ENCODE measurements at regions not wholly inside any gene's neighbourhood (a gene's known extent, or its start where the extent isn't known, plus 50 kb on each side); places are given as distances from the start of the nearest gene placed in this dataset.

GRCh38 chr6:104642871-104643270 lies 216.8 kb downstream of the HACE1 start:
- Histone ChIP-seq H3K27me3 (ENCODE audit: control insufficient read depth in 2 of 2, insufficient read depth in 1 of 2, low read length in 1 of 2) (no peaks in the 10 kb centered on the region), H3K36me3 (ENCODE audit: control insufficient read depth in 2 of 2, insufficient read depth in 2 of 2, low read length in 1 of 2) (no peaks in the 10 kb centered on the region), H3K4me1 (ENCODE audit: control insufficient read depth in 2 of 2, insufficient read depth in 2 of 2, low read length in 2 of 2) (peaks cover 0 to 4% of the 10 kb centered on the region in 2 donors), H3K4me3 (ENCODE audit: low read length in 2 of 2) (no peak overlapping the region), H3K9me3 (ENCODE audit: control insufficient read depth in 2 of 2, insufficient read depth in 1 of 2, low read length in 1 of 2) (no peaks in the 10 kb centered on the region), H3K27ac (ENCODE audit: low read depth in 1 of 2, low read length in 1 of 2) (no peak overlapping the region)
- DNase-seq (ENCODE audit: low read depth in 6 of 9, low spot score in 9 of 9) = no peak
- 93% methylated on average over 2 of the region's 2 CpGs for WGBS

GRCh38 chr6:104640761-104641160 lies 219.0 kb downstream of the HACE1 start:
- H3K4me3 ChIP-seq (ENCODE audit: low read length in 2 of 2) = no peak overlapping the region
- no peak overlapping the region for H3K27ac ChIP-seq (ENCODE audit: low read depth in 1 of 2, low read length in 1 of 2)
- 93% methylated on average over 6 of the region's 6 CpGs for WGBS
- H3K4me1 ChIP-seq (ENCODE audit: control insufficient read depth in 2 of 2, insufficient read depth in 2 of 2, low read length in 2 of 2) = peaks cover 0 to 4% of the 10 kb centered on the region in 2 donors
- H3K9me3 ChIP-seq (ENCODE audit: control insufficient read depth in 2 of 2, insufficient read depth in 1 of 2, low read length in 1 of 2) = no peaks in the 10 kb centered on the region
- no peaks in the 10 kb centered on the region for H3K27me3 ChIP-seq (ENCODE audit: control insufficient read depth in 2 of 2, insufficient read depth in 1 of 2, low read length in 1 of 2)
- H3K36me3 ChIP-seq (ENCODE audit: control insufficient read depth in 2 of 2, insufficient read depth in 2 of 2, low read length in 1 of 2) = no peaks in the 10 kb centered on the region
- no peak for DNase-seq (ENCODE audit: low read depth in 6 of 9, low spot score in 9 of 9)

DNA sequence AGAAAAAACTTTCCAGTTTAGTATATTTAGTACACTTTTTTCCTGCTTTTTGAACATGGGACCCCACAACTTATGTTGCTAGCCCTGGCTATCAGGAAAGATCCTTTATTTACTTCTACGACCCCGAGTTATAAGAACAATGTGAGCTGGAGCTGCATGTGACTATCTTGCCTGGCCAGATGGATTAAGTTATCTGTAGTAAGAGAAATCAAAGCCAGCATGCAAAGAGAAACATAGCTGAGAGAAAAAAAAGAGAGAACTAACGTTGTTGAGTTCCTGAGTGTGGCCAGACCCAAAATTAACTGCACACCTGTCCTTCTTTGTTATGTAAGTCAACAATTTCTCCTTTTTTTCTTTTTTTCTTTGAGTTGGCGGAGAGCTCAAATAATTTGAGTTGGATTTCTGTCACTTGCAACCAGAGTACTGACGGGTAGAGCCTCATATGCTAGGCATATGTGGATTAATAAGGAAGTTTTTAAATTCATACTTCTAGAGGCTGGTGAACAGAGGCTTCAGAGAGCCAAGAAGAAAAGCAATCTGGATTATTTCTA lies 219.5 kb downstream of the HACE1 start:
- no peak overlapping the region for H3K4me3 ChIP-seq (ENCODE audit: low read length in 2 of 2)
- no peaks in the 10 kb centered on the region for H3K27me3 ChIP-seq (ENCODE audit: control insufficient read depth in 2 of 2, insufficient read depth in 1 of 2, low read length in 1 of 2)
- 30% methylated on average over 5 of the region's 5 CpGs for WGBS
- no peak for DNase-seq (ENCODE audit: low read depth in 6 of 9, low spot score in 9 of 9)
- H3K27ac ChIP-seq (ENCODE audit: low read depth in 1 of 2, low read length in 1 of 2) = no peak overlapping the region
- H3K36me3 ChIP-seq (ENCODE audit: control insufficient read depth in 2 of 2, insufficient read depth in 2 of 2, low read length in 1 of 2) = no peaks in the 10 kb centered on the region
- peaks cover 0 to 4% of the 10 kb centered on the region in 2 donors for H3K4me1 ChIP-seq (ENCODE audit: control insufficient read depth in 2 of 2, insufficient read depth in 2 of 2, low read length in 2 of 2)
- H3K9me3 ChIP-seq (ENCODE audit: control insufficient read depth in 2 of 2, insufficient read depth in 1 of 2, low read length in 1 of 2) = no peaks in the 10 kb centered on the region

DNA sequence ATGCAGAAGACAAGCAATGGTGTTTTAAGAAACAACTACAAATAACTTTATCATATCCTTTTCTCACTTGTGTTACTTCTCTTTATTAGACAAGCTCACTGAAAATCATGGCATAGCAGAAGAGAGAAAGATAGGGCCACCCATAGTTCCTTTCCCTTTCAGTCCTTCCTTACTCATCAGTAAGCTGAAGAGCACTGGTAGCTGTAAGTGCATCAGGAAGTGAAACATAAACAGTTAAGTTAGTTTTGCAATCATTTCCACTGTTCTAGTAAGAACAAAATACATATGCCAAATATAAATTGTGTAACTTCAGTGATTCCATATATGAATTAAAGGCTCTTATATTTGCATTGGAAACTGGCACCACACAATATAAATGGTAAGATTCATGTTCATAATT lies 220.1 kb downstream of the HACE1 start:
- no peaks in the 10 kb centered on the region for H3K36me3 ChIP-seq (ENCODE audit: control insufficient read depth in 2 of 2, insufficient read depth in 2 of 2, low read length in 1 of 2)
- peaks cover 0 to 4% of the 10 kb centered on the region in 2 donors for H3K4me1 ChIP-seq (ENCODE audit: control insufficient read depth in 2 of 2, insufficient read depth in 2 of 2, low read length in 2 of 2)
- no peaks in the 10 kb centered on the region for H3K9me3 ChIP-seq (ENCODE audit: control insufficient read depth in 2 of 2, insufficient read depth in 1 of 2, low read length in 1 of 2)
- H3K4me3 ChIP-seq (ENCODE audit: low read length in 2 of 2) = no peak overlapping the region
- H3K27ac ChIP-seq (ENCODE audit: low read depth in 1 of 2, low read length in 1 of 2) = no peak overlapping the region
- no peaks in the 10 kb centered on the region for H3K27me3 ChIP-seq (ENCODE audit: control insufficient read depth in 2 of 2, insufficient read depth in 1 of 2, low read length in 1 of 2)
- peak in 1 of 9 donors; percentile 6 for DNase-seq (ENCODE audit: low read depth in 6 of 9, low spot score in 9 of 9)

DNA sequence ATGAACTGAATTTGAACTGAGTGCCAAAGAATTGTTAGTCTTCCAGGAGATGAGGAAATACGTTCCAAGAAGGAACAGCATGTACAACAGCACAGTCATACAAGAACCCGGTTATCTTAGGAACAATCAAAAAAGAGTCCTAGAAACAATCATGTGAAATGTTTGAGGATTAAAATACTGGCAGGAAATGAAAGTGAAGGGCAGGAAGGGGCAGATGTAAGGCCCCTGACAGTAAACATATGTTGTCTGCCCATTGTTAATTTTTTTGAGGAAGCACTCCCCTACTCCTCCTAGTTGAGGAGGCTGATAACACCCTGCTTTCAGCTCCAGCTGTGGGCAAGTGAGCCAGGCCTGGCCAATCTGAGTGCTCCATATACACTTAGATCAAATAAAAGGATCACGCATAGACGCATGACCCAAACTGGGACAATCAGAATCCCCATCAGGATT lies 220.9 kb downstream of the HACE1 start:
- no peak overlapping the region for H3K4me3 ChIP-seq (ENCODE audit: low read length in 2 of 2)
- no peaks in the 10 kb centered on the region for H3K36me3 ChIP-seq (ENCODE audit: control insufficient read depth in 2 of 2, insufficient read depth in 2 of 2, low read length in 1 of 2)
- WGBS = 69% methylated on average over 4 of the region's 4 CpGs
- no peak for DNase-seq (ENCODE audit: low read depth in 6 of 9, low spot score in 9 of 9)
- H3K9me3 ChIP-seq (ENCODE audit: control insufficient read depth in 2 of 2, insufficient read depth in 1 of 2, low read length in 1 of 2) = peaks cover 0 to 4% of the 10 kb centered on the region in 2 donors
- H3K4me1 ChIP-seq (ENCODE audit: control insufficient read depth in 2 of 2, insufficient read depth in 2 of 2, low read length in 2 of 2) = peaks cover 0 to 4% of the 10 kb centered on the region in 2 donors
- H3K27me3 ChIP-seq (ENCODE audit: control insufficient read depth in 2 of 2, insufficient read depth in 1 of 2, low read length in 1 of 2) = no peaks in the 10 kb centered on the region
- H3K27ac ChIP-seq (ENCODE audit: low read depth in 1 of 2, low read length in 1 of 2) = peak overlapping the region in 1 of 2 donors; percentile 8

DNA sequence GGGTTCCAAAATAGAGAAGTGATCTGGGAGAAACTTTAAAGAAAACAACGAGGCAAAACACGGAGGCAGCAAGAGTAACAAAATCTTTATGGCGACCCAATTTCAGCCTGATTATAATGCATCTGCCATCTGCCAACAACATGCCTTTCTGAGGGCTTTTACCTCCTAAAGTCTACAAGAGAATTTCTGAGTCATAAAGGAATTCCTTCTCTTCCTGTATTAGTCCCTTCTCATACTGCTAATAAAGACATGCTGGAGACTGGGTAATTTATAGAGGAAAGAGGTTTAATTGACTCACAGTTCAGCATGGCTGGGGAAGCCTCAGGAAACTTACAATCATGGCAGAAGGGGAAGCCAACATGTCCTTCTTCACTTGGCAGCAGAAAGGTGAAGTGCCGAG lies 226.6 kb downstream of the HACE1 start:
- Histone ChIP-seq H3K9me3 (ENCODE audit: control insufficient read depth in 2 of 2, insufficient read depth in 1 of 2, low read length in 1 of 2) (peaks cover 0 to 4% of the 10 kb centered on the region in 2 donors), H3K27ac (ENCODE audit: low read depth in 1 of 2, low read length in 1 of 2) (no peak overlapping the region), H3K4me3 (ENCODE audit: low read length in 2 of 2) (no peak overlapping the region), H3K36me3 (ENCODE audit: control insufficient read depth in 2 of 2, insufficient read depth in 2 of 2, low read length in 1 of 2) (no peaks in the 10 kb centered on the region), H3K27me3 (ENCODE audit: control insufficient read depth in 2 of 2, insufficient read depth in 1 of 2, low read length in 1 of 2) (no peaks in the 10 kb centered on the region), H3K4me1 (ENCODE audit: control insufficient read depth in 2 of 2, insufficient read depth in 2 of 2, low read length in 2 of 2) (no peaks in the 10 kb centered on the region)
- DNase-seq (ENCODE audit: low read depth in 6 of 9, low spot score in 9 of 9) = no peak
- 93% methylated on average over 4 of the region's 4 CpGs for WGBS

DNA sequence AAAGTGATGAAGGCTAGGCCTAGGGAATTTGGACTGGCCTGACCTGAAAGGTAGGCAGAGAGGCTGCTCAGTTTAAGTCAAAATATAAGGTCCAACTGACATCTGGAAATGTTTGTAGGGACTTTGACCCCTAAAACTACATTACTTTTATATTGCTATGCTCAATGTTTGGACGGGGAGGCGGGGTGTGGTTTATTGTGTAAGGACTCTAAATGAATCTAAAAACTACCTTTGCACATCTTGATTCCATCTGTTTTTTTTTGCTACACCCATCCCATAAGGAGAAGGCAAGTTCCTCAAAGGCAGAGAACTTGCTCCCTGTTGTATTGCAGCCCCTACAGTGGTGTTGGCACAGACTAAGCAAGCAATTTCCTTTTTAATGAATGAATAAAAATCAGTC lies 227.1 kb downstream of the HACE1 start:
- Histone ChIP-seq H3K27ac (ENCODE audit: low read depth in 1 of 2, low read length in 1 of 2) (no peak overlapping the region), H3K27me3 (ENCODE audit: control insufficient read depth in 2 of 2, insufficient read depth in 1 of 2, low read length in 1 of 2) (no peaks in the 10 kb centered on the region)

GRCh38 chr6:104630955-104631354 lies 228.8 kb downstream of the HACE1 start:
- DNase-seq (ENCODE audit: low read depth in 6 of 9, low spot score in 9 of 9) = no peak
- no peak overlapping the region for H3K27ac ChIP-seq (ENCODE audit: low read depth in 1 of 2, low read length in 1 of 2)
- H3K27me3 ChIP-seq (ENCODE audit: control insufficient read depth in 2 of 2, insufficient read depth in 1 of 2, low read length in 1 of 2) = no peaks in the 10 kb centered on the region
- H3K36me3 ChIP-seq (ENCODE audit: control insufficient read depth in 2 of 2, insufficient read depth in 2 of 2, low read length in 1 of 2) = no peaks in the 10 kb centered on the region
- H3K4me3 ChIP-seq (ENCODE audit: low read length in 2 of 2) = no peak overlapping the region
- peaks cover 0 to 4% of the 10 kb centered on the region in 2 donors for H3K9me3 ChIP-seq (ENCODE audit: control insufficient read depth in 2 of 2, insufficient read depth in 1 of 2, low read length in 1 of 2)
- no peaks in the 10 kb centered on the region for H3K4me1 ChIP-seq (ENCODE audit: control insufficient read depth in 2 of 2, insufficient read depth in 2 of 2, low read length in 2 of 2)

More for the DNA sequence above, 227.1 kb downstream of the HACE1 start:
- Histone ChIP-seq H3K4me1 (ENCODE audit: control insufficient read depth in 2 of 2, insufficient read depth in 2 of 2, low read length in 2 of 2) (no peaks in the 10 kb centered on the region), H3K36me3 (ENCODE audit: control insufficient read depth in 2 of 2, insufficient read depth in 2 of 2, low read length in 1 of 2) (no peaks in the 10 kb centered on the region), H3K9me3 (ENCODE audit: control insufficient read depth in 2 of 2, insufficient read depth in 1 of 2, low read length in 1 of 2) (peaks cover 0 to 4% of the 10 kb centered on the region in 2 donors), H3K4me3 (ENCODE audit: low read length in 2 of 2) (no peak overlapping the region)
- no peak for DNase-seq (ENCODE audit: low read depth in 6 of 9, low spot score in 9 of 9)
- 97% methylated on average over 2 of the region's 2 CpGs for WGBS

- no peaks in the 10 kb centered on the region for H3K27me3 ChIP-seq (ENCODE audit: control insufficient read depth in 2 of 2, insufficient read depth in 1 of 2, low read length in 1 of 2)
- H3K9me3 ChIP-seq (ENCODE audit: control insufficient read depth in 2 of 2, insufficient read depth in 1 of 2, low read length in 1 of 2) = peaks cover 0 to 4% of the 10 kb centered on the region in 2 donors
- 91% methylated on average over 3 of the region's 3 CpGs for WGBS
- no peak overlapping the region for H3K27ac ChIP-seq (ENCODE audit: low read depth in 1 of 2, low read length in 1 of 2)
- no peaks in the 10 kb centered on the region for H3K36me3 ChIP-seq (ENCODE audit: control insufficient read depth in 2 of 2, insufficient read depth in 2 of 2, low read length in 1 of 2)
- DNase-seq (ENCODE audit: low read depth in 6 of 9, low spot score in 9 of 9) = no peak
- no peak overlapping the region for H3K4me3 ChIP-seq (ENCODE audit: low read length in 2 of 2)
- no peaks in the 10 kb centered on the region for H3K4me1 ChIP-seq (ENCODE audit: control insufficient read depth in 2 of 2, insufficient read depth in 2 of 2, low read length in 2 of 2)
Observed at GRCh38 chr6:104630522-104630921, 229.2 kb downstream of the HACE1 start.
